Right cardiac atrium (tissue), 5 donors: ENCODE measurements at regions not wholly inside any gene's neighbourhood (a gene's known extent, or its start where the extent isn't known, plus 50 kb on each side); places are given as distances from the start of the nearest gene placed in this dataset.
A peak's percentile ranks its signal among the peaks of the same experiment; 100 is the strongest.

Source experiments
- ATAC-seq, 2 donors: fragments of 200-7000 bp; cut with Tn5 transposase; one replicate each; pipeline versions ENCODE4 v1.8.0 to v1.9.1; 2020; ENCODE audit warnings: moderate library complexity in 2 of 2, mild to moderate bottlenecking in 1 of 2
- DNase-seq, 3 donors: peaks; one replicate each; pipeline ENCODE4 v3.0.0-alpha.2; 2020
- H3K27ac ChIP-seq: one replicate; pipeline ENCODE4 v1.5.1; 2013; ENCODE audit warnings: mild to moderate bottlenecking, low read length, control low read depth, moderate library complexity
- H3K27me3 ChIP-seq: one replicate; pipeline ENCODE4 v1.6.1; 2013; ENCODE audit not compliant: control insufficient read depth, insufficient read depth
- H3K4me1 ChIP-seq: one replicate; pipeline ENCODE4 v1.6.1; 2013; ENCODE audit warnings: low read length; ENCODE audit not compliant: control insufficient read depth, insufficient read depth
- H3K4me3 ChIP-seq: one replicate; pipeline ENCODE4 v1.5.1; 2013; ENCODE audit warnings: low read length, control low read depth
- H3K9me3 ChIP-seq: one replicate; pipeline ENCODE4 v1.6.1; 2013; ENCODE audit warnings: low read length; ENCODE audit not compliant: control insufficient read depth
- WGBS: extraction: QIAGEN DNeasy Blood & Tissue Kit; methylation state at CpG from one replicate; pipeline ENCODE4 v1.1.7; 2013; 5-methylcytosine and 5-hydroxymethylcytosine counted together
- intact Hi-C, 4 donors: fragments of 100-400 bp; cut with DNase I; formaldehyde crosslinking; loops; one replicate each; pipeline versions ENCODE4 v1.11.0 to v1.14.0; 2022 to 2023
- donor health status: healthy with polysubstance abuse.
- donor health status: DM: no; HTN: yes; CAD: no.
- donor health status: DM: no; HTN: no; CAD: no.
- donor health status: DM: no; HTN: yes; CAD: no; lungs with severe emphysema.
- donor health status: DM: yes; HTN: yes; CAD: no.

- H3K27ac ChIP-seq, result no peak overlapping the region
- H3K27me3 ChIP-seq, result no peaks in the 10 kb centered on the region
- no peak overlapping the region for H3K4me3 ChIP-seq
- WGBS, result 75% methylated on average over 8 of the region's 8 CpGs
- intact Hi-C loops, result no loop called here
- no peak for ATAC-seq
- H3K4me1 ChIP-seq, result no peaks in the 10 kb centered on the region
- no peak for DNase-seq
- H3K9me3 ChIP-seq, result no peaks in the 10 kb centered on the region
Measured at GRCh38 chr2:107025869-107026380, 140.0 kb upstream of the ST6GAL2 start.

- intact Hi-C loops, result no loop called here
- Histone ChIP-seq H3K9me3 (no peaks in the 10 kb centered on the region), H3K4me3 (no peak overlapping the region), H3K4me1 (no peaks in the 10 kb centered on the region), H3K27ac (no peak overlapping the region), H3K27me3 (no peaks in the 10 kb centered on the region)
- no peak for ATAC-seq
- no peak for DNase-seq
- WGBS, result 57% methylated on average over 1 of the region's 1 CpG
Measured at GRCh38 chr2:107027205-107027604, 141.2 kb upstream of the ST6GAL2 start.

GRCh38 chr2:107027810-107028209 is 141.8 kb upstream of the ST6GAL2 start:
- H3K4me1 ChIP-seq, result no peaks in the 10 kb centered on the region
- DNase-seq (no peak), ATAC-seq (no peak)
- no peaks in the 10 kb centered on the region for H3K9me3 ChIP-seq
- no peak overlapping the region for H3K27ac ChIP-seq
- no peaks in the 10 kb centered on the region for H3K27me3 ChIP-seq
- H3K4me3 ChIP-seq, result no peak overlapping the region
- intact Hi-C loops, result no loop called here

GRCh38 chr2:107028661-107029060 is 142.7 kb upstream of the ST6GAL2 start:
- 12% methylated on average over 1 of the region's 1 CpG for WGBS
- Histone ChIP-seq H3K9me3 (no peaks in the 10 kb centered on the region), H3K27ac (no peak overlapping the region), H3K4me1 (no peaks in the 10 kb centered on the region), H3K27me3 (no peaks in the 10 kb centered on the region), H3K4me3 (no peak overlapping the region)
- intact Hi-C loops, result no loop called here
- DNase-seq (no peak), ATAC-seq (no peak)

- Histone ChIP-seq H3K27ac (no peak overlapping the region), H3K4me3 (no peak overlapping the region), H3K9me3 (no peaks in the 10 kb centered on the region), H3K27me3 (no peaks in the 10 kb centered on the region), H3K4me1 (no peaks in the 10 kb centered on the region)
- 43% methylated on average over 5 of the region's 5 CpGs for WGBS
- peak in 1 of 2 donors; percentile 68 for ATAC-seq
- DNase-seq, result peak; percentile 13 to 65 (median 55)
- intact Hi-C loops, result no loop called here
Measured at GRCh38 chr2:107036293-107036692, 150.3 kb upstream of the ST6GAL2 start.

- Histone ChIP-seq H3K27me3 (no peaks in the 10 kb centered on the region), H3K4me3 (no peak overlapping the region), H3K9me3 (no peaks in the 10 kb centered on the region), H3K4me1 (no peaks in the 10 kb centered on the region), H3K27ac (no peak overlapping the region)
- DNase-seq, result peak in 2 of 3 donors; percentile 21 to 50
- 38% methylated on average over 4 of the region's 4 CpGs for whole genome bisulfite sequencing
- ATAC-seq, result no peak
- intact Hi-C loops, result no loop called here
Measured at GRCh38 chr2:107062173-107062572, 176.2 kb upstream of the ST6GAL2 start.

GRCh38 chr2:107062599-107063220 is 176.7 kb upstream of the ST6GAL2 start:
- Histone ChIP-seq H3K4me3 (no peak overlapping the region), H3K4me1 (no peaks in the 10 kb centered on the region), H3K27me3 (no peaks in the 10 kb centered on the region), H3K9me3 (no peaks in the 10 kb centered on the region), H3K27ac (no peak overlapping the region)
- intact Hi-C loops, result no loop called here
- no peak for DNase-seq
- WGBS, result 74% methylated on average over 5 of the region's 5 CpGs
- ATAC-seq, result no peak

- no peaks in the 10 kb centered on the region for H3K4me1 ChIP-seq
Measured at GRCh38 chr2:107063228-107063627, 177.3 kb upstream of the ST6GAL2 start.

GRCh38 chr2:107064750-107065149 is 178.8 kb upstream of the ST6GAL2 start:
- no peaks in the 10 kb centered on the region for H3K27me3 ChIP-seq
- H3K4me1 ChIP-seq, result no peaks in the 10 kb centered on the region
- no peaks in the 10 kb centered on the region for H3K9me3 ChIP-seq
- WGBS, result 71% methylated on average over 6 of the region's 6 CpGs
- DNase-seq (no peak), ATAC-seq (no peak)
- intact Hi-C loops, result no loop called here
- H3K4me3 ChIP-seq, result no peak overlapping the region
- no peak overlapping the region for H3K27ac ChIP-seq

More at GRCh38 chr2:107063228-107063627, 177.3 kb upstream of the ST6GAL2 start:
- H3K27me3 ChIP-seq, result no peaks in the 10 kb centered on the region
- no peaks in the 10 kb centered on the region for H3K9me3 ChIP-seq
- no peak for ATAC-seq
- no peak for DNase-seq
- intact Hi-C loops, result no loop called here
- WGBS, result 88% methylated on average over 3 of the region's 3 CpGs
- H3K27ac ChIP-seq, result no peak overlapping the region
- H3K4me3 ChIP-seq, result no peak overlapping the region

GRCh38 chr2:107068069-107068916 is 182.3 kb upstream of the ST6GAL2 start:
- peaks cover 1% of the 10 kb centered on the region for H3K4me1 ChIP-seq
- WGBS, result 85% methylated on average over 11 of the region's 11 CpGs
- H3K27ac ChIP-seq, result no peak overlapping the region
- H3K9me3 ChIP-seq, result no peaks in the 10 kb centered on the region
- no peak for ATAC-seq
- no peak overlapping the region for H3K4me3 ChIP-seq
- H3K27me3 ChIP-seq, result no peaks in the 10 kb centered on the region
- no peak for DNase-seq
- intact Hi-C loops, result no loop called here

- no peaks in the 10 kb centered on the region for H3K27me3 ChIP-seq
- WGBS, result 74% methylated on average over 2 of the region's 2 CpGs
- ATAC-seq (no peak), DNase-seq (no peak)
- intact Hi-C loops, result no loop called here
- H3K4me3 ChIP-seq, result no peak overlapping the region
- H3K27ac ChIP-seq, result no peak overlapping the region
- H3K4me1 ChIP-seq, result peaks cover 1% of the 10 kb centered on the region
- H3K9me3 ChIP-seq, result no peaks in the 10 kb centered on the region
Measured at GRCh38 chr2:107069890-107070289, 183.9 kb upstream of the ST6GAL2 start.
